ENCODE measurements at regions not wholly inside any gene's neighbourhood (a gene's known extent, or its start where the extent isn't known, plus 50 kb on each side); places are given as distances from the start of the nearest gene placed in this dataset.

GRCh38 chr2:222797261-222797660, 63.6 kb upstream of the ACSL3 start:
- DNase-seq (ENCODE audit: low spot score) = no peak

GRCh38 chr2:222797871-222798270, 63.0 kb upstream of the ACSL3 start:
- no peak for DNase-seq (ENCODE audit: low spot score)

GRCh38 chr2:222798528-222798927, 62.3 kb upstream of the ACSL3 start:
- DNase-seq (ENCODE audit: low spot score) = no peak

GRCh38 chr2:222799262-222799918, 61.4 kb upstream of the ACSL3 start:
- no peak for DNase-seq (ENCODE audit: low spot score)

- DNase-seq (ENCODE audit: low spot score) = no peak
These were observed 58.2 kb upstream of the ACSL3 start for GRCh38 chr2:222802514-222803196.

- no peak for DNase-seq (ENCODE audit: low spot score)
These were observed 56.5 kb upstream of the ACSL3 start for GRCh38 chr2:222804351-222804750.

GRCh38 chr2:222805591-222806304, 55.1 kb upstream of the ACSL3 start:
- no peak for DNase-seq (ENCODE audit: low spot score)

- DNase-seq (ENCODE audit: low spot score) = no peak
These were observed 54.2 kb upstream of the ACSL3 start for GRCh38 chr2:222806526-222807137.

GRCh38 chr2:222807431-222807830, 53.4 kb upstream of the ACSL3 start:
- no peak for DNase-seq (ENCODE audit: low spot score)

GRCh38 chr2:222809582-222809981, 51.3 kb upstream of the ACSL3 start:
- no peak for DNase-seq (ENCODE audit: low spot score)

GRCh38 chr2:222810044-222810443, 50.8 kb upstream of the ACSL3 start:
- DNase-seq (ENCODE audit: low spot score) = no peak

Measured in ureter (tissue), 1 donor.